D721Med (cell line): ENCODE measurements at regions not wholly inside any gene's neighbourhood (a gene's known extent, or its start where the extent isn't known, plus 50 kb on each side); places are given as distances from the start of the nearest gene placed in this dataset.

Experiments used
- DNase-seq: peaks from one replicate; pipeline ENCODE4 v3.0.0; 2011; ENCODE audit warnings: low spot score; ENCODE audit not compliant: insufficient read length
- FAIRE-seq: peaks from 2 replicates; lab custom pipeline; 2011; peaks lifted over from hg19 to GRCh38; lab: Jason Lieb, UNC
- CTCF ChIP-seq: IDR thresholded peaks from 2 replicates; pipeline ENCODE4 v1.5.1; 2012; ENCODE audit warnings: mild to moderate bottlenecking, control low read depth; ENCODE audit not compliant: insufficient read depth; ENCODE audit errors: missing control alignments

- FAIRE-seq: peak; percentile 56
- TF ChIP-seq CTCF: no peak
- DNase-seq: no peak
Measured at GRCh38 chr5:67331296-67331925, 134.8 kb upstream of the CD180 start.

- FAIRE-seq (no peak), DNase-seq (no peak)
- no peak for TF ChIP-seq CTCF
Measured at GRCh38 chr5:67319935-67320725, 123.5 kb upstream of the CD180 start.

- FAIRE-seq (no peak), DNase-seq (no peak)
- TF ChIP-seq CTCF: no peak
Measured at GRCh38 chr5:67318746-67319145, 122.1 kb upstream of the CD180 start.

GRCh38 chr5:67317603-67318002 lies 121.0 kb upstream of the CD180 start:
- FAIRE-seq (no peak), DNase-seq (no peak)
- TF ChIP-seq CTCF: no peak

GRCh38 chr5:67316695-67317094 lies 120.1 kb upstream of the CD180 start:
- DNase-seq (no peak), FAIRE-seq (no peak)
- TF ChIP-seq CTCF: no peak

- no peak for TF ChIP-seq CTCF
- FAIRE-seq (no peak), DNase-seq (no peak)
Measured at GRCh38 chr5:67315082-67315989, 118.7 kb upstream of the CD180 start.
